VCaP (cell line): ENCODE measurements at regions not wholly inside any gene's neighbourhood (a gene's known extent, or its start where the extent isn't known, plus 50 kb on each side); places are given as distances from the start of the nearest gene placed in this dataset.
"Not testable (repeated sequence)": the region's sequence is repeated elsewhere in the genome, so short reads cannot be mapped to it uniquely, and the experiment has no call there.

Experiments
- H3K27ac ChIP-seq: fragments of 450-650 bp; 2 replicates; pipeline ENCODE4 v1.5.1; 2017
- CTCF ChIP-seq: fragments of 450-650 bp; conservative IDR thresholded peaks from 2 replicates; pipeline ENCODE4 v1.5.1; 2017; ENCODE audit warnings: mild to moderate bottlenecking, moderate library complexity

GRCh38 chr10:37003126-37003525, 122.3 kb upstream of the ANKRD30A start:
- no peak overlapping the region for H3K27ac ChIP-seq
- no peak for TF ChIP-seq CTCF

DNA sequence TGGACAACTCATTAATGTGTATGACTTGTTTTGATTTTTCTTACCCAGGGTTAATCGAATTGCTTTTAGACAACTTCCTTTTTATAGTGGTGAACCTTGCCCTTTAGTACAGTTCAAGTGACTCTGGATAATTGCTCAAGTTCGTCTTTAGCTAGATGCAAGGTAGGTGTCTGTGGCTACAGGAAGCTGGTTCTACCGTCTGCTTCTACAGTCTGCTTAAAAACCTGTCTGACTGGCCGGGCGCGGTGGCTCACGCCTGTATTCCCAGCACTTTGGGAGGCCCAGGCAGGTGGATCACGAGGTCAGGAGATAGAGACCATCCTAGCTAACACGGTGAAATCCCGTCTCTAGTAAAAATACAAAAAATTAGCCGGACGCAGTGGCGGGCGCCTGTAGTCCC, 129.6 kb upstream of the ANKRD30A start:
- H3K27ac ChIP-seq = not testable (repeated sequence)

DNA sequence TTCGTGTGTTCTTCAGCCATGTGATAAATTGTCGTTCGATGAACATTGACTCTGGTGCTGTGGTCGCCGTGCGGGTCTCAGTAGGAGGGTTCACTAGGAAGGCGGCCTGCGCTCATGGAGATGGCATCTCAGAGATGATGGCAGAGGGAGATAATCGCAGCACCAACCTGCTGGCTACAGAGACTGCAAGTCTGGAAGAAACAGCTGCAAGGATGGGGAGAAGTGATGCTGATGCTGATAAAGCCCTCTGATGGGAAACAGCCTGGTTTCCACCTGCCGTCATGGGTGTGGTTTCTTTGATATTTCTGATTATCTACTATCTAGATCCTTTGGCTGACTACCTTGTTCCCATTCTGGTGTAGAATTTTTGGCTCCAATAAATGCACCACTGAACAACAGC, 130.5 kb upstream of the ANKRD30A start:
- no peak for TF ChIP-seq CTCF

DNA sequence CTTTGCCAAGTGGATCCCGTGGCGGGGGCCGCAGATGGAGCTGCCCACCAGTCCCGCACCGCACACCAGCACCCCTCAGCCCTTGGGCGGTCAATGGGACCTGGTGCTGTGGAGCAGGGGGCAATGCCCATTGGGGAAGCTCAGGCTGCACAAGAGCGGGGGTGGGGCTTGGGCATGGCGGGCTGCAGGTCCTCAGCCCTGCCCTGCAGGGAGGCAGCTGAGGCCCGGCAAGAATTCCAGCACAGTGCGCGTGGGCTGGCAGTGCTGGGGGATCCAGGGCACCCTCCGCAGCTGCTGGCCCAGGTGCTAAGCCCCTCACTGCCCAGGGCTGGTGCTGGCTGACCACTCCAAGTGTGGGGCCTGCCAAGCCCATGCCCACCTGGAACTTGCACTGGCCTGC, 136.2 kb upstream of the ANKRD30A start:
- no peak for TF ChIP-seq CTCF
- no peak overlapping the region for H3K27ac ChIP-seq

More for the DNA sequence above, 130.5 kb upstream of the ANKRD30A start:
- H3K27ac ChIP-seq = no peak overlapping the region

DNA sequence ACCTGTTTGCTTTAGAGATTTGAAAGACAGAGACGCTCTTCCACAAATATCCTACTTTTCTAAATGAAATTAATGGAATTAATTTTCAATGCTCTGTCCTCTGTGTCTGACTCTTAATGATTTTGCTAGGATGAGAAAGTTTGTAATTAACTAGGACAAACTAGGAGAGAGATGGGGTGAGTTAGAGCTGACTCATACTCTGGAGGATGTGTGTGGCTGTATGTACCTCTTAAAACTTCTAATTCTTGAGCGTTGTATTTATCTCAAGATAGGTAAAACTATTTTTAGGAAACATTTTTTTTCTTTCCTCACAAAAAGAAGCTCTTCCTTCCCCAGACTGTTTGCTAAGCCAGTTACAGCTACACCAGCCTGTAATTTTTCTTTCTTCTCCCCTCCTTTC, 178.8 kb upstream of the ANKRD30A start:
- H3K27ac ChIP-seq = no peak overlapping the region
- no peak for TF ChIP-seq CTCF

DNA sequence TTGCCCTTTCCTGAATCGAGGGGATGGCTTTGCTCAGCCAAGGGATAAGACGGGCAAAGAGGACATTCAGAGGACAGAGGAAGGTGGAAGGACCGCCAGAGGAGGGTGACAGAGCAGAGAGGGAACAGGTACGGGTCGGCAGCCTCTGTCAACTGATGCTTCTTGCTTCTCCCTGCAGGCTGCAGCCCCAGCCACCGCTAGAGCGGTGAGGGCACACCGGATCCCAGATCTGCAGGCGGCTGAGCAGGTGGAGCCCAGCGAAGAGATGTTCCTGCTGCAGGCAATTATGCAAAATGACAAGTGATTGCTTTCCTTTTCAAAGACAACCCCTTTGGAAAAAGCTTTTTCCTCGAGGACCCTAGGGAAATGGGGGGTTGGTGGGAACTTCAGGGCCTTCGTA, 181.9 kb upstream of the ANKRD30A start:
- no peak for TF ChIP-seq CTCF
- no peak overlapping the region for H3K27ac ChIP-seq

- no peak overlapping the region for H3K27ac ChIP-seq
- no peak for TF ChIP-seq CTCF
These were observed 182.8 kb upstream of the ANKRD30A start for GRCh38 chr10:36942616-36943015.

- no peak for TF ChIP-seq CTCF
- H3K27ac ChIP-seq = no peak overlapping the region
These were observed 222.4 kb upstream of the ANKRD30A start for GRCh38 chr10:36903040-36903439.
